Large intestine (tissue), 3 donors: ENCODE measurements at regions not wholly inside any gene's neighbourhood (a gene's known extent, or its start where the extent isn't known, plus 50 kb on each side); places are given as distances from the start of the nearest gene placed in this dataset.

Experiments
- DNase-seq, 2 donors: peaks; one replicate each; pipeline versions ENCODE4 v3.0.0 to v3.0.0-alpha.2; 2013
- H3K27ac ChIP-seq: one replicate; pipeline ENCODE4 v1.5.1; 2013; ENCODE audit warnings: low read length
- H3K27me3 ChIP-seq: 2 replicates; pipeline ENCODE4 v1.6.1; 2013; ENCODE audit warnings: low read length; ENCODE audit not compliant: control insufficient read depth, insufficient read depth
- H3K36me3 ChIP-seq: 2 replicates; pipeline ENCODE4 v1.6.1; 2013; ENCODE audit warnings: low read length; ENCODE audit not compliant: control insufficient read depth, insufficient read depth
- H3K4me1 ChIP-seq: one replicate; pipeline ENCODE4 v1.6.1; 2013; ENCODE audit warnings: low read length; ENCODE audit not compliant: control insufficient read depth, insufficient read depth
- H3K4me3 ChIP-seq: one replicate; pipeline ENCODE4 v1.5.1; 2013; ENCODE audit warnings: low read length
- H3K9me3 ChIP-seq: one replicate; pipeline ENCODE4 v1.6.1; 2013; ENCODE audit warnings: mild to moderate bottlenecking, low read depth, low read length, moderate library complexity; ENCODE audit not compliant: control insufficient read depth
- WGBS: methylation state at CpG from one replicate; pipeline ENCODE4 v1.1.5; 2013; ENCODE audit warnings: low lambda C conversion rate; ENCODE audit not compliant: insufficient coverage; 5-methylcytosine and 5-hydroxymethylcytosine counted together

- Histone ChIP-seq H3K9me3 (no peaks in the 10 kb centered on the region), H3K36me3 (no peaks in the 10 kb centered on the region), H3K27me3 (no peaks in the 10 kb centered on the region), H3K27ac (no peak overlapping the region), H3K4me3 (no peak overlapping the region), H3K4me1 (no peaks in the 10 kb centered on the region)
- no peak for DNase-seq
- WGBS = 64% methylated on average over 3 of the region's 3 CpGs
Measured at GRCh38 chr6:113744861-113745260, 112.3 kb upstream of the MARCKS start.

GRCh38 chr6:113750151-113750855 is 106.8 kb upstream of the MARCKS start:
- DNase-seq = no peak
- WGBS = no CpG with 5 or more reads among the region's 1 CpG
- H3K4me3 ChIP-seq = no peak overlapping the region
- no peaks in the 10 kb centered on the region for H3K4me1 ChIP-seq
- no peak overlapping the region for H3K27ac ChIP-seq
- H3K36me3 ChIP-seq = no peaks in the 10 kb centered on the region
- no peaks in the 10 kb centered on the region for H3K9me3 ChIP-seq
- no peaks in the 10 kb centered on the region for H3K27me3 ChIP-seq

DNA sequence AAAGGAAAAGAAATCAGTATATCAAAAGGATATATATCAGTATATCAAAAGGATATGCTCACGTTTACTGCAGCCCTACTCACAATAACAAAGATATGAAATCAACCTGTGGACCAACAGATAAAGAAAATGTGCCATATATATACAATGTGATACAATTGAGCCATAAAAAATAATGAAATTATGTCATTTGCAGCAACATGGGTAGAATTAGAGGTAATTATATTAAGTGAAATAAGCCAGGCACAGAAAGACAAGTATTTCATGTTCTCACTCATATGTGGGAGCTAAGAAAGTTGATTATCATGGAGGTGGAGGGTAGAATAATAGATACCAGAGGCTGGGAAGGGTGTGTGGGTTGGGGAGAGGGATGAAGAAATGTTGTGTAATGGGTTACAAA is 102.9 kb upstream of the MARCKS start:
- Histone ChIP-seq H3K36me3 (no peaks in the 10 kb centered on the region), H3K27ac (no peak overlapping the region), H3K4me3 (no peak overlapping the region), H3K4me1 (no peaks in the 10 kb centered on the region), H3K27me3 (no peaks in the 10 kb centered on the region), H3K9me3 (no peaks in the 10 kb centered on the region)
- DNase-seq = no peak
- no CpG with 5 or more reads among the region's 1 CpG for WGBS

DNA sequence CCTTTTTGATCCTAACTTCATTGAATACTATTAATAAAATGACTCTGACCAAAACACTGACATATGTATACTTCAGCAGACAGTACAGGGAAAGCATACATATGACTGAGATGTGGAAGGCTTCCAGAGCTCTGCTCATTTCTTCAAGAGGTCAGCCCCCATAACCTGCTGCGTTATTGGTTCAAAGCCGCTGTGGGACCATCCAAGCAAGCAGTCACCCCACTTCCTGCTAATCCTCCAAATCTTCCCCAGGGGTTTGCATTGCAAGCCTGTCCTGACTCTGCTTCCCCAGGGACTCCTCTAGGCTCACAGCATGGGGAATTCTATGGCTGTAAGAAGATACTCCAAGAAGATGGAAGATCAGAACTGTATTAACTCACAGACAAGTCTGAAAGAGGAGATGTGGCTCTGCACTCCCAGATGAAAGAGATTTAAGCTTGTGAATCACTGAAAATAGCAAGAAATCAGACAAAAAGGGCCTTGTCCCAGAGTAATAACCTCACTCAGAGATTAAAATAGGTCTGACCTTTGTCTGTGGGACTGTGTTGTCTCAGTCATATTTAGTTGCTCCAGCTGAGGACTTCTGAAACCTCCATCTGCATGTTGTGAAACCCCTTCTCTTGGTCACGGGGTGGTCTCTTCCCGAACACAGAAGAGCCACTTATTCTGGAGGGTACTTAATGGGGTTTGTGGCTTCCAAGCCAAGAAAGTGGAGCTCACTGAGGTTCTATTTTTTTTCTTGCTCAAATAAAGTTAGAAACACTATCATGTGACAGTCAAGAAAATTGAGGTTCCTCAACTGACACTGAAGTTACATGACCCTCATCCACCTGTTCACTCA is 101.5 kb upstream of the MARCKS start:
- DNase-seq = no peak

DNA sequence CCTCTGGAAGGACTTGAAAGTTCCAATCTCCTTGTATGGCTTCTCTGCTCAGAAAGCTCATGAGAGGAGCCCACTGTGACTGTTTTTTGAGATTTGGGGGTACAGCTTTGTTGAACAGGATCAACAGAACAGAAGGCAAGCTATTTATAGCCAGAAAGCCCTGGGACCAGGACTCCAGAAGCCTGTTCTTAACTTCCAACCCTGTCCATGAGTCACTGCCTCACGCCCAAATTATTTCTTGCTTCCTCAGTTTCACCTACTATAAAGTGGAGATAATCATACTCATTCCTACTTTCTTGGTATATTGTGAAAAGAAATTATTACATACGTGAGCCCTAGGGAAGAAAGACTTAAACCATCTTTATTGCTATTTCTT is 100.9 kb upstream of the MARCKS start:
- no peak for DNase-seq
- Histone ChIP-seq H3K9me3 (no peaks in the 10 kb centered on the region), H3K4me3 (no peak overlapping the region), H3K36me3 (no peaks in the 10 kb centered on the region), H3K27me3 (no peaks in the 10 kb centered on the region), H3K4me1 (no peaks in the 10 kb centered on the region), H3K27ac (no peak overlapping the region)
- 100% methylated on average over 1 of the region's 2 CpGs for WGBS

More for the DNA sequence above, 101.5 kb upstream of the MARCKS start:
- Histone ChIP-seq H3K4me3 (no peak overlapping the region), H3K9me3 (no peaks in the 10 kb centered on the region), H3K4me1 (no peaks in the 10 kb centered on the region), H3K27ac (no peak overlapping the region), H3K27me3 (no peaks in the 10 kb centered on the region), H3K36me3 (no peaks in the 10 kb centered on the region)
- 100% methylated on average over 1 of the region's 4 CpGs for WGBS

- no CpG with 5 or more reads among the region's 7 CpGs for WGBS
- H3K27ac ChIP-seq = no peak overlapping the region
- DNase-seq = no peak
- H3K9me3 ChIP-seq = no peaks in the 10 kb centered on the region
- H3K4me3 ChIP-seq = no peak overlapping the region
- H3K4me1 ChIP-seq = no peaks in the 10 kb centered on the region
- H3K27me3 ChIP-seq = no peaks in the 10 kb centered on the region
- no peaks in the 10 kb centered on the region for H3K36me3 ChIP-seq
Measured at GRCh38 chr6:113758214-113758613, 98.9 kb upstream of the MARCKS start.

DNA sequence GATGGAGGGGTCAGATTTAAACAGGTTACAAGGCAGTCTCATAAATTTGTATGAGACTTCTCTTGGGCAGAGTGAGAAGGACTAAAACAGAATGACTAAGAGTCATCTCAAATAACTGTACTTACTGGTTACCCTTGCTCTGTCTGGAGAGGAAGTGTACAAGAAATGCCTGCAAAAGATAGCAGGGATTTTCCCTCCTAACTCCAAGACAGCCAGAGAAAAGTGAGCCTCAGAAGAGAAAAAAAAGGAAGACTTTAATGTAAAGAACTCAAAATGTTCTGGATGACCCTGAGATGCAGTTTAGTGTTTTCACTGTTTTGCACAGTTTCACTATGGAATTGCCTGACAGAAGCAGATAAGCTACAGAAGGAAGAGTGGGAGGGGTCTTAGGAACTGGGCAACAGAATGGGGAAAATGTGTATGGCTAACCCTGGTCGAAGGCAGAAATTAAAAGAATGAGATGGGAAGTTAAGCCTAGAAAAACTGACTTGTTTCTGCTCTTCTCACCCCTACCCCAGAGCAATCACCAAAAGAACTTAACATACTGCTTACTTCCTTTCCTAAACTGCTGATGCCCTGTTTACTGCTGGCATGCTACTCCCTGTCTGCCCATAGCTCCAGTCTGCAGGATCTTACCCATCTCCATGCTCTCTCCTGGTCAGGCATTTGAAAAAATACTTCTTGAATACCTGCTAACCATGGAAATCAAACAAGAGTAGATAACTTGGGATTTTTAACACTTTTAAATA is 98.1 kb upstream of the MARCKS start:
- H3K27ac ChIP-seq = no peak overlapping the region
- no peak overlapping the region for H3K4me3 ChIP-seq
- H3K27me3 ChIP-seq = no peaks in the 10 kb centered on the region
- DNase-seq = no peak
- no peaks in the 10 kb centered on the region for H3K4me1 ChIP-seq
- H3K9me3 ChIP-seq = no peaks in the 10 kb centered on the region
- 80% methylated on average over 1 of the region's 1 CpG for WGBS
- H3K36me3 ChIP-seq = no peaks in the 10 kb centered on the region

GRCh38 chr6:113762641-113763040 is 94.5 kb upstream of the MARCKS start:
- DNase-seq = no peak

GRCh38 chr6:113763311-113763766 is 93.8 kb upstream of the MARCKS start:
- Histone ChIP-seq H3K4me3 (no peak overlapping the region), H3K9me3 (no peaks in the 10 kb centered on the region), H3K4me1 (no peaks in the 10 kb centered on the region), H3K36me3 (no peaks in the 10 kb centered on the region), H3K27ac (no peak overlapping the region), H3K27me3 (no peaks in the 10 kb centered on the region)
- WGBS = no CpG with 5 or more reads among the region's 1 CpG
- DNase-seq = no peak

More at GRCh38 chr6:113762641-113763040, 94.5 kb upstream of the MARCKS start:
- no peaks in the 10 kb centered on the region for H3K9me3 ChIP-seq
- no peak overlapping the region for H3K4me3 ChIP-seq
- no peaks in the 10 kb centered on the region for H3K4me1 ChIP-seq
- WGBS = no CpG with 5 or more reads among the region's 2 CpGs
- H3K27me3 ChIP-seq = no peaks in the 10 kb centered on the region
- H3K36me3 ChIP-seq = no peaks in the 10 kb centered on the region
- H3K27ac ChIP-seq = no peak overlapping the region

GRCh38 chr6:113763876-113764275 is 93.3 kb upstream of the MARCKS start:
- H3K27ac ChIP-seq = no peak overlapping the region
- no peak for DNase-seq
- H3K9me3 ChIP-seq = no peaks in the 10 kb centered on the region
- no peaks in the 10 kb centered on the region for H3K4me1 ChIP-seq
- no peaks in the 10 kb centered on the region for H3K27me3 ChIP-seq
- no peak overlapping the region for H3K4me3 ChIP-seq
- H3K36me3 ChIP-seq = no peaks in the 10 kb centered on the region
- WGBS = no CpG with 5 or more reads among the region's 2 CpGs
